IMR-90 (cell line): ENCODE measurements at regions not wholly inside any gene's neighbourhood (a gene's known extent, or its start where the extent isn't known, plus 50 kb on each side); places are given as distances from the start of the nearest gene placed in this dataset.

ENCODE experiments used
- ATAC-seq: fragments of 200-7000 bp; cut with Tn5 transposase; 2 replicates; pipeline ENCODE4 v1.9.1; 2020; ENCODE audit warnings: low read depth, mild to moderate bottlenecking, moderate library complexity
- BruUV-seq: library from RNA; stranded (reverse); fragments of 400-500 nt; replicated peaks from 2 replicates; lab custom pipeline; 2021; lab: Mats Ljungman, UMichigan
- CTCF ChIA-PET: fragments of 300-600 bp; formaldehyde crosslinking; extraction: SDS; loops from one replicate; lab custom pipeline; 2021; ENCODE audit warnings: antibody characterized with exemption; lab: Yijun Ruan, JAX
- POLR2A ChIA-PET: fragments of 300-600 bp; sonication (Branson Sonifier 250); formaldehyde crosslinking; loops from one replicate; lab custom pipeline; 2022; ENCODE audit warnings: antibody characterized with exemption; ENCODE audit not compliant: unreplicated experiment; lab: Charles Lee
- DNase-seq: peaks from one replicate; pipeline ENCODE4 v3.0.0; 2013
- H2AFZ ChIP-seq: replicated peaks from 2 replicates; pipeline ENCODE3; 2013; ENCODE audit warnings: low read length, mild to moderate bottlenecking; ENCODE audit not compliant: poor library complexity
- H2AK5ac ChIP-seq: 2 replicates; pipeline ENCODE4 v1.6.1; 2013; ENCODE audit warnings: low read depth, low read length, inconsistent platforms
- H2AK9ac ChIP-seq: replicated peaks from 2 replicates; pipeline ENCODE3; 2013; ENCODE audit warnings: mild to moderate bottlenecking, low read depth, low read length, moderate library complexity; ENCODE audit not compliant: poor library complexity
- H2BK120ac ChIP-seq: 2 replicates; pipeline ENCODE4 v1.6.1; 2013; ENCODE audit warnings: low read depth, low read length, inconsistent platforms
- H2BK15ac ChIP-seq: 3 replicates; pipeline ENCODE4 v1.6.1; 2013; ENCODE audit warnings: low read depth, low read length, inconsistent platforms
- H2BK20ac ChIP-seq: 2 replicates; pipeline ENCODE4 v1.6.1; 2013; ENCODE audit warnings: low read depth, mild to moderate bottlenecking, inconsistent platforms, low read length, moderate library complexity
- H2BK5ac ChIP-seq: 2 replicates; pipeline ENCODE4 v1.6.1; 2013; ENCODE audit warnings: mild to moderate bottlenecking, low read depth, low read length, inconsistent platforms; ENCODE audit not compliant: poor library complexity, severe bottlenecking
- H3K14ac ChIP-seq: replicated peaks from 2 replicates; pipeline ENCODE4 v1.6.1; 2013; ENCODE audit warnings: low read depth, low read length, inconsistent platforms
- H3K18ac ChIP-seq: 2 replicates; pipeline ENCODE4 v1.6.1; 2013; ENCODE audit warnings: low read depth, low read length, control low read depth
- H3K23ac ChIP-seq: 2 replicates; pipeline ENCODE4 v1.6.1; 2013; ENCODE audit warnings: low read depth, low read length, inconsistent platforms
- H3K27ac ChIP-seq: 2 replicates; pipeline ENCODE4 v1.5.1; 2013; ENCODE audit warnings: mild to moderate bottlenecking, control low read depth, low read length; ENCODE audit not compliant: insufficient read depth
- H3K27me3 ChIP-seq: 2 replicates; pipeline ENCODE4 v1.6.1; 2013; ENCODE audit warnings: low read length; ENCODE audit not compliant: control insufficient read depth, insufficient read depth
- H3K36me3 ChIP-seq: 2 replicates; pipeline ENCODE4 v1.6.1; 2013; ENCODE audit warnings: low read length, mixed read lengths; ENCODE audit not compliant: control insufficient read depth, insufficient read depth
- H3K4ac ChIP-seq: 2 replicates; pipeline ENCODE4 v1.6.1; 2013; ENCODE audit warnings: low read depth, low read length, inconsistent platforms
- H3K4me1 ChIP-seq: 2 replicates; pipeline ENCODE4 v1.6.1; 2013; ENCODE audit warnings: low read length, mixed read lengths; ENCODE audit not compliant: control insufficient read depth, insufficient read depth
- H3K4me2 ChIP-seq: 2 replicates; pipeline ENCODE4 v1.6.1; 2013; ENCODE audit warnings: low read depth, mild to moderate bottlenecking, control low read depth, low read length, moderate library complexity
- H3K4me3 ChIP-seq: 2 replicates; pipeline ENCODE4 v1.5.1; 2013; ENCODE audit warnings: low read depth, mild to moderate bottlenecking, control low read depth, low read length, moderate library complexity; ENCODE audit not compliant: insufficient read depth
- H3K56ac ChIP-seq: 2 replicates; pipeline ENCODE4 v1.6.1; 2013; ENCODE audit warnings: low read length, inconsistent platforms; ENCODE audit not compliant: insufficient read depth; ENCODE audit errors: extremely low read depth
- H3K79me1 ChIP-seq, 2 experiments: 2 replicates each; pipeline ENCODE4 v1.6.1; 2013; ENCODE audit warnings: low read length in 2 of 2, inconsistent platforms in 1 of 2, low read depth in 1 of 2
- H3K9ac ChIP-seq: 2 replicates; pipeline ENCODE4 v1.6.1; 2013; ENCODE audit warnings: low read depth, low read length, control low read depth
- H3K9me1 ChIP-seq: 2 replicates; pipeline ENCODE4 v1.6.1; 2013; ENCODE audit warnings: low read length, inconsistent platforms; ENCODE audit not compliant: insufficient read depth
- H3K9me3 ChIP-seq: 2 replicates; pipeline ENCODE4 v1.6.1; 2013; ENCODE audit warnings: low read length; ENCODE audit not compliant: control insufficient read depth, insufficient read depth
- H4K20me1 ChIP-seq: 2 replicates; pipeline ENCODE4 v1.6.1; 2013; ENCODE audit warnings: low read length, inconsistent platforms; ENCODE audit not compliant: insufficient read depth
- H4K5ac ChIP-seq: 2 replicates; pipeline ENCODE4 v1.6.1; 2013; ENCODE audit warnings: mild to moderate bottlenecking, low read depth, low read length, control low read depth
- H4K8ac ChIP-seq, 2 experiments: 2 replicates each; pipeline ENCODE4 v1.6.1; 2013; ENCODE audit warnings: low read depth in 2 of 2, low read length in 2 of 2, control low read depth in 1 of 2, inconsistent platforms in 1 of 2
- H4K91ac ChIP-seq: 2 replicates; pipeline ENCODE4 v1.6.1; 2013; ENCODE audit warnings: low read depth, low read length, inconsistent platforms; ENCODE audit not compliant: insufficient read depth
- BHLHE40 ChIP-seq: fragments of 150-350 bp; IDR thresholded peaks from 2 replicates; pipeline ENCODE4 v1.6.1; 2016; ENCODE audit warnings: mild to moderate bottlenecking, low read depth, low read length
- CEBPB ChIP-seq: IDR thresholded peaks from 2 replicates; pipeline ENCODE4 v1.6.1; 2012; ENCODE audit warnings: low read depth, low read length, improper control_type of control experiment
- CTCF ChIP-seq: conservative IDR thresholded peaks from 2 replicates; pipeline ENCODE4 v1.5.1; 2012; ENCODE audit warnings: mild to moderate bottlenecking, low read depth, low read length, improper control_type of control experiment
- ELK1 ChIP-seq: fragments of 150-350 bp; IDR thresholded peaks from 2 replicates; pipeline ENCODE4 v1.6.1; 2016; ENCODE audit warnings: low read depth, mild to moderate bottlenecking, low read length, moderate library complexity, borderline replicate concordance
- FOS ChIP-seq: fragments of 150-350 bp; IDR thresholded peaks from 2 replicates; pipeline ENCODE4 v1.6.1; 2016; ENCODE audit warnings: low read depth, low read length
- MAFK ChIP-seq: IDR thresholded peaks from 2 replicates; pipeline ENCODE4 v1.6.1; 2012; ENCODE audit warnings: low read depth, low read length, improper control_type of control experiment
- MAZ ChIP-seq: IDR thresholded peaks from 2 replicates; pipeline ENCODE4 v1.6.1; 2012; ENCODE audit warnings: low read depth, mild to moderate bottlenecking, low read length, improper control_type of control experiment, moderate library complexity, borderline replicate concordance
- MXI1 ChIP-seq: IDR thresholded peaks from 2 replicates; pipeline ENCODE4 v1.6.1; 2012; ENCODE audit warnings: low read depth, mild to moderate bottlenecking, low read length, moderate library complexity, borderline replicate concordance
- NFE2L2 ChIP-seq: fragments of 150-350 bp; IDR thresholded peaks from 2 replicates; pipeline ENCODE4 v1.6.1; 2016; ENCODE audit warnings: low read depth, mild to moderate bottlenecking, low read length
- POLR2A ChIP-seq: IDR thresholded peaks from 2 replicates; pipeline ENCODE4 v1.6.1; 2012; ENCODE audit warnings: mild to moderate bottlenecking, low read depth, low read length
- RAD21 ChIP-seq: IDR thresholded peaks from 2 replicates; pipeline ENCODE4 v1.6.1; 2012; ENCODE audit warnings: low read length, improper control_type of control experiment
- RCOR1 ChIP-seq: IDR thresholded peaks from 2 replicates; pipeline ENCODE4 v1.6.1; 2012; ENCODE audit warnings: mild to moderate bottlenecking, low read length, improper control_type of control experiment; ENCODE audit not compliant: insufficient replicate concordance
- SMC3 ChIP-seq: fragments of 150-350 bp; IDR thresholded peaks from 2 replicates; pipeline ENCODE4 v1.6.1; 2016; ENCODE audit warnings: low read depth, mild to moderate bottlenecking, antibody characterized with exemption, low read length, moderate library complexity
- USF2 ChIP-seq: fragments of 150-350 bp; IDR thresholded peaks from 2 replicates; pipeline ENCODE4 v1.6.1; 2017; ENCODE audit warnings: mild to moderate bottlenecking, antibody characterized with exemption, low read length, low read depth
- WGBS, 2 experiments: methylation state at CpG; one replicate each; pipeline versions ENCODE4 v1.1.5 to v1.1.7; 2013; ENCODE audit warnings: missing lambda C conversion rate in 2 of 2; ENCODE audit not compliant: insufficient read length in 1 of 2; ENCODE audit errors: extremely low coverage in 2 of 2; 5-methylcytosine and 5-hydroxymethylcytosine counted together
- dilution Hi-C: fragments of 300-500 bp; cut with HindIII; formaldehyde crosslinking; loops from one replicate; pipeline ENCODE4 v1.14.3; 2018; ENCODE audit warnings: low sequenced_read_pairs; ENCODE audit not compliant: unreplicated experiment
- in situ Hi-C: fragments of 300-500 bp; cut with MboI; formaldehyde crosslinking; loops from 3 replicates; pipeline ENCODE4 v1.14.3; 2019; ENCODE audit warnings: low sequenced_read_pairs, inconsistent platforms, mixed read lengths
- intact Hi-C: fragments of 100-400 bp; cut with micrococcal nuclease; formaldehyde crosslinking; loops from 2 replicates; pipeline ENCODE4 v1.10.0; 2022

- TF ChIP-seq FOS (no peak), SMC3 (no peak), CTCF (no peak), POLR2A (no peak), RCOR1 (no peak), RAD21 (no peak), MAFK (no peak), MAZ (no peak), BHLHE40 (no peak), MXI1 (no peak), ELK1 (no peak), USF2 (no peak), NFE2L2 (no peak), CEBPB (no peak)
- ATAC-seq = no peak
- WGBS, 2 experiments = no CpG with 5 or more reads among the region's 1 CpG
Measured at GRCh38 chr18:44602845-44603244, 77.8 kb upstream of the SETBP1 start.

More at GRCh38 chr18:44602845-44603244, 77.8 kb upstream of the SETBP1 start:
- no peak overlapping the region for H2AK9ac ChIP-seq
- dilution Hi-C loops (no loop called here), in situ Hi-C loops (no loop called here), intact Hi-C loops (no loop called here)
- ChIA-PET POLR2A (no interaction called here), CTCF (interaction anchor here (0.7 kb wide), 1 partner anchor 178 kb away, joined by 4 read pairs; no protein-coding TSS in a partner anchor)
- H3K79me1 ChIP-seq = no peaks in the 10 kb centered on the region
- no peak overlapping the region for H2AFZ ChIP-seq
- no TSS peak for BruUV-seq
- DNase-seq = no peak
- no peak overlapping the region for H3K4me2 ChIP-seq
- no peak overlapping the region for H2BK20ac ChIP-seq
- no peak overlapping the region for H3K9ac ChIP-seq
- no peak overlapping the region for H3K23ac ChIP-seq
- no peak overlapping the region for H2AK5ac ChIP-seq
- H4K91ac ChIP-seq = no peak overlapping the region
- no peak overlapping the region for H3K4me3 ChIP-seq
- no peaks in the 10 kb centered on the region for H3K9me3 ChIP-seq
- H3K9me1 ChIP-seq = no peaks in the 10 kb centered on the region
- no peak overlapping the region for H3K4ac ChIP-seq
- no peak overlapping the region for H4K5ac ChIP-seq
- H4K20me1 ChIP-seq = no peaks in the 10 kb centered on the region
- no peak overlapping the region for H3K18ac ChIP-seq
- no peaks in the 10 kb centered on the region for H3K4me1 ChIP-seq
- no peak overlapping the region for H3K14ac ChIP-seq
- no peak overlapping the region for H2BK5ac ChIP-seq
- H2BK15ac ChIP-seq = no peak overlapping the region
- H3K27ac ChIP-seq = no peak overlapping the region
- H3K56ac ChIP-seq = no peak overlapping the region
- H3K36me3 ChIP-seq = no peaks in the 10 kb centered on the region
- no peaks in the 10 kb centered on the region for H3K27me3 ChIP-seq
- H4K8ac ChIP-seq = no peak overlapping the region
- H2BK120ac ChIP-seq = no peak overlapping the region
